Urinary bladder (tissue), 3 donors: ENCODE measurements at regions not wholly inside any gene's neighbourhood (a gene's known extent, or its start where the extent isn't known, plus 50 kb on each side); places are given as distances from the start of the nearest gene placed in this dataset.

Experiments
- DNase-seq: peaks from one replicate; pipeline ENCODE4 v3.0.0-alpha.2; 2015; ENCODE audit errors: extremely low spot score
- H3K27ac ChIP-seq: one replicate; pipeline ENCODE4 v1.5.1; 2013; ENCODE audit warnings: low read depth, mild to moderate bottlenecking, moderate library complexity
- H3K36me3 ChIP-seq: one replicate; pipeline ENCODE4 v1.6.1; 2013; ENCODE audit warnings: mild to moderate bottlenecking, moderate library complexity; ENCODE audit not compliant: insufficient read depth
- H3K4me1 ChIP-seq: one replicate; pipeline ENCODE4 v1.6.1; 2013; ENCODE audit warnings: mild to moderate bottlenecking, moderate library complexity; ENCODE audit not compliant: insufficient read depth
- H3K4me3 ChIP-seq: one replicate; pipeline ENCODE4 v1.5.1; 2013; ENCODE audit warnings: low read depth, low read length
- WGBS: extraction: QIAGEN DNeasy Blood & Tissue Kit; methylation state at CpG from one replicate; pipeline ENCODE4 v1.1.7; 2013; 5-methylcytosine and 5-hydroxymethylcytosine counted together
- donor health status: healthy with polysubstance abuse.
- donor health status: healthy.

- H3K4me1 ChIP-seq, result no peaks in the 10 kb centered on the region
- no peak overlapping the region for H3K27ac ChIP-seq
- 88% methylated on average over 5 of the region's 5 CpGs for WGBS
- H3K4me3 ChIP-seq, result no peak overlapping the region
- H3K36me3 ChIP-seq, result no peaks in the 10 kb centered on the region
- DNase-seq, result no peak
Measured at GRCh38 chr7:110104243-110104642, 986.7 kb upstream of the LRRN3 start.

- H3K4me1 ChIP-seq, result no peaks in the 10 kb centered on the region
- H3K36me3 ChIP-seq, result no peaks in the 10 kb centered on the region
- 34% methylated on average over 7 of the region's 7 CpGs for WGBS
- no peak for DNase-seq
- no peak overlapping the region for H3K4me3 ChIP-seq
- no peak overlapping the region for H3K27ac ChIP-seq
Measured at GRCh38 chr7:110105307-110105706, 985.6 kb upstream of the LRRN3 start.

- no peak overlapping the region for H3K27ac ChIP-seq
- no peaks in the 10 kb centered on the region for H3K4me1 ChIP-seq
- H3K36me3 ChIP-seq, result no peaks in the 10 kb centered on the region
- H3K4me3 ChIP-seq, result no peak overlapping the region
- no peak for DNase-seq
Measured at GRCh38 chr7:110105840-110106239, 985.1 kb upstream of the LRRN3 start.

GRCh38 chr7:110119883-110120581 lies 970.9 kb upstream of the LRRN3 start:
- Histone ChIP-seq H3K36me3 (no peaks in the 10 kb centered on the region), H3K27ac (no peak overlapping the region), H3K4me1 (no peaks in the 10 kb centered on the region), H3K4me3 (no peak overlapping the region)
- DNase-seq, result no peak
- WGBS, result 82% methylated on average over 7 of the region's 7 CpGs

- Histone ChIP-seq H3K36me3 (no peaks in the 10 kb centered on the region), H3K4me1 (no peaks in the 10 kb centered on the region), H3K4me3 (no peak overlapping the region), H3K27ac (no peak overlapping the region)
- DNase-seq, result no peak
Measured at GRCh38 chr7:110129159-110129558, 961.8 kb upstream of the LRRN3 start.

GRCh38 chr7:110130669-110131068 lies 960.3 kb upstream of the LRRN3 start:
- H3K36me3 ChIP-seq, result no peaks in the 10 kb centered on the region
- DNase-seq, result no peak
- no peaks in the 10 kb centered on the region for H3K4me1 ChIP-seq
- 49% methylated on average over 2 of the region's 2 CpGs for WGBS
- no peak overlapping the region for H3K4me3 ChIP-seq
- H3K27ac ChIP-seq, result no peak overlapping the region

- Histone ChIP-seq H3K4me3 (no peak overlapping the region), H3K4me1 (no peaks in the 10 kb centered on the region), H3K27ac (no peak overlapping the region), H3K36me3 (no peaks in the 10 kb centered on the region)
- no peak for DNase-seq
Measured at GRCh38 chr7:110131344-110131743, 959.6 kb upstream of the LRRN3 start.

- H3K27ac ChIP-seq, result no peak overlapping the region
- no peaks in the 10 kb centered on the region for H3K36me3 ChIP-seq
- no peak overlapping the region for H3K4me3 ChIP-seq
- H3K4me1 ChIP-seq, result no peaks in the 10 kb centered on the region
- DNase-seq, result no peak
Measured at GRCh38 chr7:110139056-110139455, 951.9 kb upstream of the LRRN3 start.

- Histone ChIP-seq H3K27ac (no peak overlapping the region), H3K4me1 (no peaks in the 10 kb centered on the region), H3K36me3 (no peaks in the 10 kb centered on the region), H3K4me3 (no peak overlapping the region)
- WGBS, result 25% methylated on average over 1 of the region's 1 CpG
- DNase-seq, result no peak
Measured at GRCh38 chr7:110142939-110143526, 947.9 kb upstream of the LRRN3 start.

GRCh38 chr7:110144599-110144998 lies 946.3 kb upstream of the LRRN3 start:
- H3K36me3 ChIP-seq, result no peaks in the 10 kb centered on the region
- WGBS, result 99% methylated on average over 1 of the region's 1 CpG

GRCh38 chr7:110148054-110148453 lies 942.9 kb upstream of the LRRN3 start:
- no peak for DNase-seq
- WGBS, result 96% methylated on average over 6 of the region's 6 CpGs
- Histone ChIP-seq H3K27ac (no peak overlapping the region), H3K4me1 (no peaks in the 10 kb centered on the region), H3K4me3 (no peak overlapping the region), H3K36me3 (no peaks in the 10 kb centered on the region)

More at GRCh38 chr7:110144599-110144998, 946.3 kb upstream of the LRRN3 start:
- H3K27ac ChIP-seq, result no peak overlapping the region
- no peak for DNase-seq
- no peak overlapping the region for H3K4me3 ChIP-seq
- no peaks in the 10 kb centered on the region for H3K4me1 ChIP-seq

GRCh38 chr7:110153222-110153621 lies 937.7 kb upstream of the LRRN3 start:
- Histone ChIP-seq H3K4me1 (no peaks in the 10 kb centered on the region), H3K4me3 (no peak overlapping the region), H3K36me3 (no peaks in the 10 kb centered on the region), H3K27ac (no peak overlapping the region)
- WGBS, result 57% methylated on average over 3 of the region's 3 CpGs
- no peak for DNase-seq

- WGBS, result 96% methylated on average over 1 of the region's 1 CpG
- Histone ChIP-seq H3K27ac (no peak overlapping the region), H3K4me1 (no peaks in the 10 kb centered on the region), H3K4me3 (no peak overlapping the region), H3K36me3 (no peaks in the 10 kb centered on the region)
- DNase-seq, result no peak
Measured at GRCh38 chr7:110156511-110156910, 934.4 kb upstream of the LRRN3 start.

- Histone ChIP-seq H3K4me3 (no peak overlapping the region), H3K4me1 (no peaks in the 10 kb centered on the region), H3K36me3 (no peaks in the 10 kb centered on the region), H3K27ac (no peak overlapping the region)
- no peak for DNase-seq
- 36% methylated on average over 1 of the region's 1 CpG for WGBS
Measured at GRCh38 chr7:110157631-110158362, 933.1 kb upstream of the LRRN3 start.
